Liver (tissue), 8 donors: ENCODE measurements at regions not wholly inside any gene's neighbourhood (a gene's known extent, or its start where the extent isn't known, plus 50 kb on each side); places are given as distances from the start of the nearest gene placed in this dataset.

Experiments used
- DNase-seq: peaks from one replicate; pipeline ENCODE4 v3.0.0-alpha.2; 2017; ENCODE audit warnings: low spot score
- H3K27ac ChIP-seq, 2 donors: one replicate each; pipeline ENCODE4 v1.7.0; 2013; ENCODE audit warnings: inconsistent platforms in 2 of 2, low read length in 2 of 2, control low read depth in 1 of 2, low read depth in 1 of 2, mild to moderate bottlenecking in 1 of 2
- H3K27me3 ChIP-seq, 4 donors: one replicate each; pipeline versions ENCODE4 v1.6.1 to v1.7.0; 2013; ENCODE audit warnings: low read length in 3 of 4, inconsistent platforms in 1 of 4, mild to moderate bottlenecking in 1 of 4, moderate library complexity in 1 of 4; ENCODE audit not compliant: control insufficient read depth in 4 of 4, insufficient read depth in 4 of 4
- H3K36me3 ChIP-seq, 4 donors: one replicate each; pipeline versions ENCODE4 v1.6.1 to v1.7.0; 2013; ENCODE audit warnings: low read length in 3 of 4, mild to moderate bottlenecking in 3 of 4, low read depth in 1 of 4, moderate library complexity in 1 of 4; ENCODE audit not compliant: control insufficient read depth in 4 of 4, insufficient read depth in 3 of 4
- H3K4me1 ChIP-seq, 4 donors: one replicate each; pipeline versions ENCODE4 v1.6.1 to v1.7.0; 2013; ENCODE audit warnings: low read length in 3 of 4, mild to moderate bottlenecking in 3 of 4, moderate library complexity in 1 of 4; ENCODE audit not compliant: control insufficient read depth in 4 of 4, insufficient read depth in 4 of 4
- H3K4me3 ChIP-seq, 3 donors: one replicate each; pipeline versions ENCODE4 v1.6.1 to v1.7.0; 2013; ENCODE audit warnings: low read length in 3 of 3, control low read depth in 1 of 3, low read depth in 1 of 3, mild to moderate bottlenecking in 1 of 3
- H3K9ac ChIP-seq, 2 donors: one replicate each; pipeline ENCODE4 v1.7.0; 2013; ENCODE audit warnings: low read length in 2 of 2, mild to moderate bottlenecking in 2 of 2, moderate library complexity in 2 of 2, control low read depth in 1 of 2, low read depth in 1 of 2
- H3K9me3 ChIP-seq, 4 donors: one replicate each; pipeline versions ENCODE4 v1.6.1 to v1.7.0; 2013; ENCODE audit warnings: low read length in 3 of 4; ENCODE audit not compliant: control insufficient read depth in 4 of 4
- EGR1 ChIP-seq, 2 donors: IDR thresholded peaks; 2 replicates each; pipeline ENCODE4 v1.6.1; 2016 to 2018; ENCODE audit warnings: antibody characterized with exemption in 2 of 2, low read depth in 2 of 2
- FOXA1 ChIP-seq: IDR thresholded peaks from 2 replicates; pipeline ENCODE4 v1.6.1; 2016; ENCODE audit warnings: antibody characterized with exemption
- FOXA2 ChIP-seq: IDR thresholded peaks from 2 replicates; pipeline ENCODE4 v1.6.1; 2016; ENCODE audit warnings: antibody characterized with exemption
- GABPA ChIP-seq, 2 donors: IDR thresholded peaks in 1 of 2; conservative IDR thresholded peaks in 1 of 2; 2 replicates each; pipeline ENCODE4 v1.6.1; 2016; ENCODE audit warnings: antibody characterized with exemption in 2 of 2, mild to moderate bottlenecking in 1 of 2, moderate library complexity in 1 of 2
- HNF4A ChIP-seq, 2 donors: conservative IDR thresholded peaks; 2 replicates each; pipeline ENCODE4 v1.6.1; 2016; ENCODE audit warnings: antibody characterized with exemption in 2 of 2, mild to moderate bottlenecking in 2 of 2
- HNF4G ChIP-seq: IDR thresholded peaks from 2 replicates; pipeline ENCODE4 v1.6.1; 2016; ENCODE audit warnings: antibody characterized with exemption
- JUND ChIP-seq, 2 donors: IDR thresholded peaks; 2 replicates each; pipeline ENCODE4 v1.6.1; 2016; ENCODE audit warnings: antibody characterized with exemption in 2 of 2
- NR2F2 ChIP-seq: IDR thresholded peaks from 2 replicates; pipeline ENCODE4 v1.6.1; 2016; ENCODE audit warnings: antibody characterized with exemption
- RAD21 ChIP-seq, 2 donors: IDR thresholded peaks; 2 replicates each; pipeline ENCODE4 v1.6.1; 2016; ENCODE audit warnings: antibody characterized with exemption in 2 of 2, mild to moderate bottlenecking in 2 of 2
- RXRA ChIP-seq, 2 donors: IDR thresholded peaks; 2 replicates each; pipeline ENCODE4 v1.6.1; 2017 to 2018; ENCODE audit warnings: antibody characterized with exemption in 2 of 2, mild to moderate bottlenecking in 1 of 2
- SP1 ChIP-seq: IDR thresholded peaks from 2 replicates; pipeline ENCODE4 v1.6.1; 2018; ENCODE audit warnings: antibody characterized with exemption, mild to moderate bottlenecking
- TAF1 ChIP-seq: conservative IDR thresholded peaks from 2 replicates; pipeline ENCODE4 v1.6.1; 2016; ENCODE audit warnings: antibody characterized with exemption, mild to moderate bottlenecking
- YY1 ChIP-seq: IDR thresholded peaks from 2 replicates; pipeline ENCODE4 v1.6.1; 2016; ENCODE audit warnings: antibody characterized with exemption, mild to moderate bottlenecking
- WGBS: extraction: QIAGEN DNeasy Blood & Tissue Kit; methylation state at CpG from one replicate; pipeline ENCODE4 v1.1.7; 2013; 5-methylcytosine and 5-hydroxymethylcytosine counted together
- TF ChIP-seq, protein P1 (sequence below): IDR thresholded peaks from 2 replicates; pipeline ENCODE4 v1.6.1; 2016; ENCODE audit warnings: antibody characterized with exemption
- TF ChIP-seq, protein P2 (sequence below): IDR thresholded peaks from 2 replicates; pipeline ENCODE4 v1.6.1; 2016; ENCODE audit warnings: antibody characterized with exemption, mild to moderate bottlenecking
- TF ChIP-seq, protein P3 (sequence below): IDR thresholded peaks from 2 replicates; pipeline ENCODE4 v1.6.1; 2016; ENCODE audit warnings: antibody characterized with exemption
- TF ChIP-seq, protein P4 (sequence below): fragments of 150-350 bp; IDR thresholded peaks from 2 replicates; pipeline ENCODE4 v1.5.1; 2017; ENCODE audit warnings: improper control_type of control experiment, low read depth, low read length; ENCODE audit not compliant: missing input control
- TF ChIP-seq, protein P5 (sequence below): IDR thresholded peaks from 2 replicates; pipeline ENCODE4 v1.6.1; 2016; ENCODE audit warnings: antibody characterized with exemption
- donor health status: healthy.
- donor health status: healthy.
- donor health status: healthy.
- donor health status: healthy.
- donor health status: healthy.

DNA sequence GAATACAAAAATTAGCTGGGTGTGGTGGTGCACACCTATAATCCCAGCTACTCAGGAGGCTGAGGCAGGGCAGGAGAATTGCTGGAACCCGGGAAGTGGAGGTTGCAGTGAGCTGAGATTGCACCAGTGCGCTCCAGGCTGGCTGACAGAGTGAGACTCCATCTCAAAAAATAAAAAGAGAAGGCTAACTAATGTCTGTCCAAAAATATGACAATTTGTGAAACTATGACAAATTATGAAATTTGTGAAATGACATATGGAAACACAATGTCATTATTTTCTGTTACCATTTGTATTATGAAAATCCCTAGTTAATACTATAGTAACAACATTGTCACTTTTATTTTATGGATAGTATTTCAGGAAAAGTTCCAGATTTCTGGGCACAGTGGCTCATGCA, 1306.3 kb upstream of the EPHA6 start:
- DNase-seq = no peak
- Histone ChIP-seq H3K36me3 (no peaks in the 10 kb centered on the region), H3K9me3 (no peaks in the 10 kb centered on the region), H3K4me3 (no peak overlapping the region), H3K4me1 (peaks cover 0 to 3% (median 0%) of the 10 kb centered on the region in 4 donors), H3K9ac (no peak overlapping the region), H3K27me3 (no peaks in the 10 kb centered on the region), H3K27ac (no peak overlapping the region)
- WGBS = 86% methylated on average over 2 of the region's 2 CpGs
- TF ChIP-seq FOXA2 = no peak
- TF ChIP-seq JUND (IDR thresholded peaks at IDR 0.05) = no peak
- TF ChIP-seq, protein P1, sequence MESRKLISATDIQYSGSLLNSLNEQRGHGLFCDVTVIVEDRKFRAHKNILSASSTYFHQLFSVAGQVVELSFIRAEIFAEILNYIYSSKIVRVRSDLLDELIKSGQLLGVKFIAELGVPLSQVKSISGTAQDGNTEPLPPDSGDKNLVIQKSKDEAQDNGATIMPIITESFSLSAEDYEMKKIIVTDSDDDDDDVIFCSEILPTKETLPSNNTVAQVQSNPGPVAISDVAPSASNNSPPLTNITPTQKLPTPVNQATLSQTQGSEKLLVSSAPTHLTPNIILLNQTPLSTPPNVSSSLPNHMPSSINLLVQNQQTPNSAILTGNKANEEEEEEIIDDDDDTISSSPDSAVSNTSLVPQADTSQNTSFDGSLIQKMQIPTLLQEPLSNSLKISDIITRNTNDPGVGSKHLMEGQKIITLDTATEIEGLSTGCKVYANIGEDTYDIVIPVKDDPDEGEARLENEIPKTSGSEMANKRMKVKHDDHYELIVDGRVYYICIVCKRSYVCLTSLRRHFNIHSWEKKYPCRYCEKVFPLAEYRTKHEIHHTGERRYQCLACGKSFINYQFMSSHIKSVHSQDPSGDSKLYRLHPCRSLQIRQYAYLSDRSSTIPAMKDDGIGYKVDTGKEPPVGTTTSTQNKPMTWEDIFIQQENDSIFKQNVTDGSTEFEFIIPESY = no peak
- TF ChIP-seq TAF1 = no peak
- no peak for TF ChIP-seq FOXA1
- no peak for TF ChIP-seq EGR1 (IDR thresholded peaks at IDR 0.05; ENCODE audit: low read depth in 2 of 2)
- no peak for TF ChIP-seq HNF4A (conservative IDR thresholded peaks at IDR 0.05)
- no peak for TF ChIP-seq GABPA (IDR thresholded peaks at IDR 0.05 in 1 of 2, conservative IDR thresholded peaks at IDR 0.05 in 1 of 2)
- TF ChIP-seq SP1 = no peak
- TF ChIP-seq YY1 = no peak
- no peak for TF ChIP-seq HNF4G
- no peak for TF ChIP-seq NR2F2
- TF ChIP-seq, protein P2, sequence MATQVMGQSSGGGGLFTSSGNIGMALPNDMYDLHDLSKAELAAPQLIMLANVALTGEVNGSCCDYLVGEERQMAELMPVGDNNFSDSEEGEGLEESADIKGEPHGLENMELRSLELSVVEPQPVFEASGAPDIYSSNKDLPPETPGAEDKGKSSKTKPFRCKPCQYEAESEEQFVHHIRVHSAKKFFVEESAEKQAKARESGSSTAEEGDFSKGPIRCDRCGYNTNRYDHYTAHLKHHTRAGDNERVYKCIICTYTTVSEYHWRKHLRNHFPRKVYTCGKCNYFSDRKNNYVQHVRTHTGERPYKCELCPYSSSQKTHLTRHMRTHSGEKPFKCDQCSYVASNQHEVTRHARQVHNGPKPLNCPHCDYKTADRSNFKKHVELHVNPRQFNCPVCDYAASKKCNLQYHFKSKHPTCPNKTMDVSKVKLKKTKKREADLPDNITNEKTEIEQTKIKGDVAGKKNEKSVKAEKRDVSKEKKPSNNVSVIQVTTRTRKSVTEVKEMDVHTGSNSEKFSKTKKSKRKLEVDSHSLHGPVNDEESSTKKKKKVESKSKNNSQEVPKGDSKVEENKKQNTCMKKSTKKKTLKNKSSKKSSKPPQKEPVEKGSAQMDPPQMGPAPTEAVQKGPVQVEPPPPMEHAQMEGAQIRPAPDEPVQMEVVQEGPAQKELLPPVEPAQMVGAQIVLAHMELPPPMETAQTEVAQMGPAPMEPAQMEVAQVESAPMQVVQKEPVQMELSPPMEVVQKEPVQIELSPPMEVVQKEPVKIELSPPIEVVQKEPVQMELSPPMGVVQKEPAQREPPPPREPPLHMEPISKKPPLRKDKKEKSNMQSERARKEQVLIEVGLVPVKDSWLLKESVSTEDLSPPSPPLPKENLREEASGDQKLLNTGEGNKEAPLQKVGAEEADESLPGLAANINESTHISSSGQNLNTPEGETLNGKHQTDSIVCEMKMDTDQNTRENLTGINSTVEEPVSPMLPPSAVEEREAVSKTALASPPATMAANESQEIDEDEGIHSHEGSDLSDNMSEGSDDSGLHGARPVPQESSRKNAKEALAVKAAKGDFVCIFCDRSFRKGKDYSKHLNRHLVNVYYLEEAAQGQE = no peak
- TF ChIP-seq, protein P3, sequence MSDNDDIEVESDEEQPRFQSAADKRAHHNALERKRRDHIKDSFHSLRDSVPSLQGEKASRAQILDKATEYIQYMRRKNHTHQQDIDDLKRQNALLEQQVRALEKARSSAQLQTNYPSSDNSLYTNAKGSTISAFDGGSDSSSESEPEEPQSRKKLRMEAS = no peak
- TF ChIP-seq RAD21 (IDR thresholded peaks at IDR 0.05) = no peak
- TF ChIP-seq, protein P4, sequence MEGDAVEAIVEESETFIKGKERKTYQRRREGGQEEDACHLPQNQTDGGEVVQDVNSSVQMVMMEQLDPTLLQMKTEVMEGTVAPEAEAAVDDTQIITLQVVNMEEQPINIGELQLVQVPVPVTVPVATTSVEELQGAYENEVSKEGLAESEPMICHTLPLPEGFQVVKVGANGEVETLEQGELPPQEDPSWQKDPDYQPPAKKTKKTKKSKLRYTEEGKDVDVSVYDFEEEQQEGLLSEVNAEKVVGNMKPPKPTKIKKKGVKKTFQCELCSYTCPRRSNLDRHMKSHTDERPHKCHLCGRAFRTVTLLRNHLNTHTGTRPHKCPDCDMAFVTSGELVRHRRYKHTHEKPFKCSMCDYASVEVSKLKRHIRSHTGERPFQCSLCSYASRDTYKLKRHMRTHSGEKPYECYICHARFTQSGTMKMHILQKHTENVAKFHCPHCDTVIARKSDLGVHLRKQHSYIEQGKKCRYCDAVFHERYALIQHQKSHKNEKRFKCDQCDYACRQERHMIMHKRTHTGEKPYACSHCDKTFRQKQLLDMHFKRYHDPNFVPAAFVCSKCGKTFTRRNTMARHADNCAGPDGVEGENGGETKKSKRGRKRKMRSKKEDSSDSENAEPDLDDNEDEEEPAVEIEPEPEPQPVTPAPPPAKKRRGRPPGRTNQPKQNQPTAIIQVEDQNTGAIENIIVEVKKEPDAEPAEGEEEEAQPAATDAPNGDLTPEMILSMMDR = no peak
- no peak for TF ChIP-seq RXRA (IDR thresholded peaks at IDR 0.05)
- TF ChIP-seq, protein P5, sequence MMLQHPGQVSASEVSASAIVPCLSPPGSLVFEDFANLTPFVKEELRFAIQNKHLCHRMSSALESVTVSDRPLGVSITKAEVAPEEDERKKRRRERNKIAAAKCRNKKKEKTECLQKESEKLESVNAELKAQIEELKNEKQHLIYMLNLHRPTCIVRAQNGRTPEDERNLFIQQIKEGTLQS = no peak
